Loucy (cell line): ENCODE measurements at regions not wholly inside any gene's neighbourhood (a gene's known extent, or its start where the extent isn't known, plus 50 kb on each side); places are given as distances from the start of the nearest gene placed in this dataset.

Experiments used
- EZH2phosphoT487 ChIP-seq: fragments of 200-600 bp; IDR thresholded peaks from 2 replicates; pipeline ENCODE4 v1.6.1; 2018; ENCODE audit warnings: antibody characterized with exemption, mild to moderate bottlenecking, moderate library complexity, borderline replicate concordance
- TF ChIP-seq, protein P1 (sequence below): fragments of 200-600 bp; sonication (generic); conservative IDR thresholded peaks from 2 replicates; pipeline ENCODE4 v1.5.1; 2014; ENCODE audit warnings: mild to moderate bottlenecking, antibody characterized with exemption, low read length

DNA sequence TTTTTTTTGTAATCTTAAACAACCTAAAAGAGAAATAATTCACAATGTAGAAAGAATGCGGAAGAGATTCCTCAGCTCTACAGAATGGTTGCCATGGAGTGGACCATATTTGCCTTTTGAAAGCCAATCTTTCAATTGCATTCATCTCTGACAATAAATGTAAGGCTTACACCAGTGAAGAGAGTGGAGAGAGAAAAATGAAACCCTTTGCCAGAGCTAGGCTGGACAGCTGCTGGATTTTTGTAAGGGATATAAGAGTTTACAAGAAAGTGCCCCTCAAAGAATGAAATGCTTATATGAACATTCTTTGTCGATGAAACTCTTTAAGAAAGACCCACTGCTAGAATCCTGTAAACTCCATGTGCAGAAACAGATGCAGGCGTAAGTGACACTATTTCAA, 66.0 kb upstream of the FAT1 start:
- TF ChIP-seq, protein P1, sequence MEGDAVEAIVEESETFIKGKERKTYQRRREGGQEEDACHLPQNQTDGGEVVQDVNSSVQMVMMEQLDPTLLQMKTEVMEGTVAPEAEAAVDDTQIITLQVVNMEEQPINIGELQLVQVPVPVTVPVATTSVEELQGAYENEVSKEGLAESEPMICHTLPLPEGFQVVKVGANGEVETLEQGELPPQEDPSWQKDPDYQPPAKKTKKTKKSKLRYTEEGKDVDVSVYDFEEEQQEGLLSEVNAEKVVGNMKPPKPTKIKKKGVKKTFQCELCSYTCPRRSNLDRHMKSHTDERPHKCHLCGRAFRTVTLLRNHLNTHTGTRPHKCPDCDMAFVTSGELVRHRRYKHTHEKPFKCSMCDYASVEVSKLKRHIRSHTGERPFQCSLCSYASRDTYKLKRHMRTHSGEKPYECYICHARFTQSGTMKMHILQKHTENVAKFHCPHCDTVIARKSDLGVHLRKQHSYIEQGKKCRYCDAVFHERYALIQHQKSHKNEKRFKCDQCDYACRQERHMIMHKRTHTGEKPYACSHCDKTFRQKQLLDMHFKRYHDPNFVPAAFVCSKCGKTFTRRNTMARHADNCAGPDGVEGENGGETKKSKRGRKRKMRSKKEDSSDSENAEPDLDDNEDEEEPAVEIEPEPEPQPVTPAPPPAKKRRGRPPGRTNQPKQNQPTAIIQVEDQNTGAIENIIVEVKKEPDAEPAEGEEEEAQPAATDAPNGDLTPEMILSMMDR, result no peak
- no peak for TF ChIP-seq EZH2phosphoT487
